ENCODE measurements at regions not wholly inside any gene's neighbourhood (a gene's known extent, or its start where the extent isn't known, plus 50 kb on each side); places are given as distances from the start of the nearest gene placed in this dataset.

GRCh38 chr1:53390261-53390660 is 62.4 kb upstream of the LRP8 start:
- Histone ChIP-seq H3K9ac (no peak overlapping the region), H3K9me3 (ENCODE audit: control insufficient read depth, low read length) (no peaks in the 10 kb centered on the region)
- TF ChIP-seq CTCF (IDR thresholded peaks at IDR 0.05): no peak

GRCh38 chr1:53390736-53391135 is 62.9 kb upstream of the LRP8 start:
- H3K27me3 ChIP-seq (ENCODE audit: control insufficient read depth, insufficient read depth, low read length): no peaks in the 10 kb centered on the region
- H3K9ac ChIP-seq: no peak overlapping the region
- TF ChIP-seq CTCF (IDR thresholded peaks at IDR 0.05): no peak
- H3K4me1 ChIP-seq: no peaks in the 10 kb centered on the region
- no peak overlapping the region for H3K27ac ChIP-seq
- H2AFZ ChIP-seq: no peak overlapping the region
- no peaks in the 10 kb centered on the region for H3K79me2 ChIP-seq
- H3K9me3 ChIP-seq (ENCODE audit: control insufficient read depth, low read length): no peaks in the 10 kb centered on the region
- no peak overlapping the region for H3K4me3 ChIP-seq (ENCODE audit: low read depth, low read length)
- H3K4me2 ChIP-seq (ENCODE audit: low read length): no peak overlapping the region
- no peaks in the 10 kb centered on the region for H3K36me3 ChIP-seq (ENCODE audit: control insufficient read depth, insufficient read depth, low read length)

More at GRCh38 chr1:53390261-53390660, 62.4 kb upstream of the LRP8 start:
- H3K4me1 ChIP-seq: no peaks in the 10 kb centered on the region
- no peaks in the 10 kb centered on the region for H3K79me2 ChIP-seq
- no peak overlapping the region for H3K4me2 ChIP-seq (ENCODE audit: low read length)
- H3K27me3 ChIP-seq (ENCODE audit: control insufficient read depth, insufficient read depth, low read length): no peaks in the 10 kb centered on the region
- H3K4me3 ChIP-seq (ENCODE audit: low read depth, low read length): no peak overlapping the region
- H2AFZ ChIP-seq: no peak overlapping the region
- H3K36me3 ChIP-seq (ENCODE audit: control insufficient read depth, insufficient read depth, low read length): no peaks in the 10 kb centered on the region
- no peak overlapping the region for H3K27ac ChIP-seq

- Histone ChIP-seq H3K27me3 (ENCODE audit: control insufficient read depth, insufficient read depth, low read length) (no peaks in the 10 kb centered on the region), H2AFZ (no peak overlapping the region), H3K4me2 (ENCODE audit: low read length) (no peak overlapping the region), H3K27ac (no peak overlapping the region), H3K4me1 (no peaks in the 10 kb centered on the region), H3K9ac (no peak overlapping the region), H3K9me3 (ENCODE audit: control insufficient read depth, low read length) (no peaks in the 10 kb centered on the region), H3K4me3 (ENCODE audit: low read depth, low read length) (no peak overlapping the region), H3K36me3 (ENCODE audit: control insufficient read depth, insufficient read depth, low read length) (no peaks in the 10 kb centered on the region), H3K79me2 (no peaks in the 10 kb centered on the region)
- no peak for TF ChIP-seq CTCF (IDR thresholded peaks at IDR 0.05)
Measured at GRCh38 chr1:53391296-53391695, 63.4 kb upstream of the LRP8 start.

- Histone ChIP-seq H3K79me2 (no peaks in the 10 kb centered on the region), H3K4me2 (ENCODE audit: low read length) (no peak overlapping the region), H3K36me3 (ENCODE audit: control insufficient read depth, insufficient read depth, low read length) (no peaks in the 10 kb centered on the region), H3K9me3 (ENCODE audit: control insufficient read depth, low read length) (no peaks in the 10 kb centered on the region), H2AFZ (no peak overlapping the region), H3K9ac (no peak overlapping the region), H3K27me3 (ENCODE audit: control insufficient read depth, insufficient read depth, low read length) (no peaks in the 10 kb centered on the region), H3K4me1 (no peaks in the 10 kb centered on the region), H3K4me3 (ENCODE audit: low read depth, low read length) (no peak overlapping the region), H3K27ac (no peak overlapping the region)
- no peak for TF ChIP-seq CTCF (IDR thresholded peaks at IDR 0.05)
Measured at GRCh38 chr1:53391982-53392381, 64.1 kb upstream of the LRP8 start.

GRCh38 chr1:53392460-53392859 is 64.6 kb upstream of the LRP8 start:
- no peak for TF ChIP-seq CTCF (IDR thresholded peaks at IDR 0.05)
- H3K9ac ChIP-seq: no peak overlapping the region
- H3K9me3 ChIP-seq (ENCODE audit: control insufficient read depth, low read length): no peaks in the 10 kb centered on the region

More at GRCh38 chr1:53392460-53392859, 64.6 kb upstream of the LRP8 start:
- Histone ChIP-seq H3K4me1 (no peaks in the 10 kb centered on the region), H3K36me3 (ENCODE audit: control insufficient read depth, insufficient read depth, low read length) (no peaks in the 10 kb centered on the region), H3K79me2 (no peaks in the 10 kb centered on the region), H3K27me3 (ENCODE audit: control insufficient read depth, insufficient read depth, low read length) (no peaks in the 10 kb centered on the region), H3K4me3 (ENCODE audit: low read depth, low read length) (no peak overlapping the region), H2AFZ (no peak overlapping the region), H3K4me2 (ENCODE audit: low read length) (no peak overlapping the region), H3K27ac (no peak overlapping the region)

Measured in parathyroid adenoma (tissue), 2 donors.